Ascending aorta (tissue), 2 donors: ENCODE measurements at regions not wholly inside any gene's neighbourhood (a gene's known extent, or its start where the extent isn't known, plus 50 kb on each side); places are given as distances from the start of the nearest gene placed in this dataset.

ENCODE experiments used
- DNase-seq, 2 donors: peaks; one replicate each; pipeline ENCODE4 v3.0.0-alpha.2; 2019; ENCODE audit warnings: low spot score in 2 of 2
- H3K27ac ChIP-seq, 2 donors: fragments of 200-600 bp; sonication (generic); one replicate each; pipeline ENCODE4 v1.5.1; 2016 to 2017; ENCODE audit warnings: mild to moderate bottlenecking in 1 of 2
- H3K27me3 ChIP-seq: fragments of 200-600 bp; sonication (generic); one replicate; pipeline ENCODE4 v1.5.1; 2017
- H3K36me3 ChIP-seq, 2 donors: fragments of 200-600 bp; sonication (generic); one replicate each; pipeline ENCODE4 v1.5.1; 2016
- H3K4me1 ChIP-seq, 2 donors: fragments of 200-600 bp; sonication (generic); one replicate each; pipeline ENCODE4 v1.5.1; 2016 to 2017; ENCODE audit warnings: mild to moderate bottlenecking in 1 of 2
- H3K4me3 ChIP-seq, 2 donors: fragments of 200-600 bp; sonication (generic); one replicate each; pipeline ENCODE4 v1.5.1; 2016 to 2017; ENCODE audit warnings: mild to moderate bottlenecking in 1 of 2
- H3K9me3 ChIP-seq, 2 donors: fragments of 200-600 bp; sonication (generic); one replicate each; pipeline ENCODE4 v1.5.1; 2016
- intact Hi-C: fragments of 100-400 bp; cut with DNase I; formaldehyde crosslinking; loops from one replicate; pipeline ENCODE4 v1.15.1; 2023
- TF ChIP-seq, protein P1 (sequence below), 3 experiments: fragments of 200-600 bp in 2 of 3; fragments of 450-650 bp in 1 of 3; sonication (generic) in 2 of 3; IDR thresholded peaks; one replicate each; pipeline ENCODE4 v1.5.1; 2016 to 2019; ENCODE audit warnings: antibody characterized with exemption in 3 of 3, mild to moderate bottlenecking in 1 of 3, moderate library complexity in 1 of 3

DNA sequence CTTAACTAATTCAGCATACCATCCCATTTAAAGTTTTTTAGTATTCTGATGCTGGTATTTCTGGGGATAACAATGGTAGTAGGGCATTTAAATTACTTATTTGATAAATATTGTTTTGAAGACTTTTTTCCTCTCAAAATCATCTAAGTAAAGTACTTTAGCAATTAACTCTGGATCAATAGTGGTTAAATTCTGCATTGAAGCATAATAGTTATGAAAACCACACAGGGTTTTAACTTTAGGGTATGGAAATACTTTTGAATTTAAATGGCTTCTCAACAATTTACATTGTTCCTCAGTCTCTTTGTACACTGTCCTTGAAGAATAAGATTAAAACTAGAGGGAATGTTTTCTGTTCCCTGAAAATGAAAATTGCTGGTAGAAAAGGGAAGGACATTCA lies 202.6 kb upstream of the STEAP4 start:
- no peak for DNase-seq
- TF ChIP-seq, protein P1, sequence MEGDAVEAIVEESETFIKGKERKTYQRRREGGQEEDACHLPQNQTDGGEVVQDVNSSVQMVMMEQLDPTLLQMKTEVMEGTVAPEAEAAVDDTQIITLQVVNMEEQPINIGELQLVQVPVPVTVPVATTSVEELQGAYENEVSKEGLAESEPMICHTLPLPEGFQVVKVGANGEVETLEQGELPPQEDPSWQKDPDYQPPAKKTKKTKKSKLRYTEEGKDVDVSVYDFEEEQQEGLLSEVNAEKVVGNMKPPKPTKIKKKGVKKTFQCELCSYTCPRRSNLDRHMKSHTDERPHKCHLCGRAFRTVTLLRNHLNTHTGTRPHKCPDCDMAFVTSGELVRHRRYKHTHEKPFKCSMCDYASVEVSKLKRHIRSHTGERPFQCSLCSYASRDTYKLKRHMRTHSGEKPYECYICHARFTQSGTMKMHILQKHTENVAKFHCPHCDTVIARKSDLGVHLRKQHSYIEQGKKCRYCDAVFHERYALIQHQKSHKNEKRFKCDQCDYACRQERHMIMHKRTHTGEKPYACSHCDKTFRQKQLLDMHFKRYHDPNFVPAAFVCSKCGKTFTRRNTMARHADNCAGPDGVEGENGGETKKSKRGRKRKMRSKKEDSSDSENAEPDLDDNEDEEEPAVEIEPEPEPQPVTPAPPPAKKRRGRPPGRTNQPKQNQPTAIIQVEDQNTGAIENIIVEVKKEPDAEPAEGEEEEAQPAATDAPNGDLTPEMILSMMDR (IDR thresholded peaks at IDR 0.05): no peak
- H3K36me3 ChIP-seq: no peaks in the 10 kb centered on the region
- no peaks in the 10 kb centered on the region for H3K27me3 ChIP-seq
- no peak overlapping the region for H3K4me3 ChIP-seq
- H3K4me1 ChIP-seq: no peaks in the 10 kb centered on the region
- intact Hi-C loops: no loop called here
- no peak overlapping the region for H3K27ac ChIP-seq
- H3K9me3 ChIP-seq: no peaks in the 10 kb centered on the region

DNA sequence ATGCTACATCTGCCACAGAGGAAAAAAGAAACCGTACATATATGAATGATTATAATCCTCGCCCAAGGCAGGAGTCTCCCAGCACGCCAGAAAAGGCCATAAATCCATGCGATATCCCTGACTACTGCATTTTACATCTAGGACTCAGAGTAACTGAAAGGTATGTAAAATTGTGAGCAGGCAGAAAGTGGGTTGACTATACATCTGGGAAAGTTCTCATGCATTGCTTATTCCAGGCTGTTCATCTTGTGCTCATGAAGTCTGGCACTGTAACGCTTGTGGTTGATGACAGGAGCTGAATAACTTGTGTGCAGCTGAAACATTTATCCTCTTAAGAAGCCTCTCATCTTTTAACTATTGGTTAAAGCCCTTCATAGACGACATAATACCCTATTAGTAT lies 193.4 kb upstream of the STEAP4 start:
- H3K27ac ChIP-seq: no peak overlapping the region
- intact Hi-C loops: no loop called here
- H3K36me3 ChIP-seq: no peaks in the 10 kb centered on the region
- no peak overlapping the region for H3K4me3 ChIP-seq
- no peaks in the 10 kb centered on the region for H3K27me3 ChIP-seq
- TF ChIP-seq, protein P1 (IDR thresholded peaks at IDR 0.05): no peak
- H3K9me3 ChIP-seq: no peaks in the 10 kb centered on the region
- DNase-seq: no peak
- H3K4me1 ChIP-seq: no peaks in the 10 kb centered on the region

DNA sequence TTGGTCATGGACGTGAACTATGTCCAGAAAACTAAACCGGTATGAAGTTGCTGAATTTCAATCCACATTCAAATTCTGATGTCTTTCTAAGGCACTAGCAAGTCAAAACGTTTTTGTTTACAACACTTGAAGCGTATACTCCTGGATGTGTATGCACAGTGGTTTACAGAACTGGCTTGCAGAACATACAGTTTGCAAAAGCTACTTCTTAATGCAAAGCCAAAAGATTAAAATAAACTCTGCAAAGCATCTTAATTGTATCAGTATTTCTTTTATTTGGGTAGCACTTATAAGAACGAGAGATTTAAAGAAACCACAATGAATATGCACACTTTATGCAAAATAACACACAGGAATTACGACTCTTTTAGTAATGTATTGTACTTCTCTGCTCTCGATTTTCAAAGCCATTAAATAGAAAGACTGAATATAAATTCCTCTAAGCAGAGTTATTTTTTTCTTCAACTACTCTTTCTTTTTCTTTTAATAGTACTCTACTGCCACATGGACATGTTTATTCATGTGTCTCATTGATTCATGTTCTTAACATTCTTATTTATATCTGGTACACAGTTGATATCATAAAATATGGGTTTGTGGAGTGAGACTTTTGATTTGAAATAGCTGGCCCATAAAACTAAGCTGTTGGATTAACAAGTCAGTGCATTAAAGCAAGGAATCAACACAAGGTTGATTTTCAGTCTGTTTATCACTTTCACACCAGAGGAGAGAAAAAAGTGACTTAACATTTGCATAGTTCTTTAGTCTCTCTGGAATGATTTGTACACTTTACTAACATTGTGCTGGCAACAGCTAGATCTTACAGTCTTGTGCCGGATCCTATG lies 189.4 kb upstream of the STEAP4 start:
- Histone ChIP-seq H3K36me3 (no peaks in the 10 kb centered on the region), H3K9me3 (no peaks in the 10 kb centered on the region), H3K27ac (no peak overlapping the region), H3K27me3 (no peaks in the 10 kb centered on the region), H3K4me3 (no peak overlapping the region), H3K4me1 (no peaks in the 10 kb centered on the region)
- intact Hi-C loops: no loop called here
- TF ChIP-seq, protein P1 (IDR thresholded peaks at IDR 0.05): no peak
- no peak for DNase-seq

DNA sequence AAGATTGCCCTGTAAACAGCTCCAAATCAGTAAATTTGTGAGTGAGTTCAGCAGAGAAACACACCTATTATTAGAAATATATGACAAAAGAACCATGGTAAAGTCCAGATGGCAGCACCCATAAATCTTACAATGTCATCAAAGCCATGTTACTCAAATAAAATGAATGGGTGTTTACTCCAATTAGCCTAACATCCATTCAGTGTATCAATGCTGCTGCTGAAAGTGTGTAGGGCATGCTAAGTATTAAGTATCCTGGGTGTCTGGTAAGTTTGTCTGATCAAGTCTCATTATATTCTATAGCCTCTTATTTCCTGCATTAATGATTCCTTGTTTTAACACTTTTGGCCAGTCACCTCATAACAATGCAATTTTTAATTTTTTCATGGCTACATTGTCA lies 185.5 kb upstream of the STEAP4 start:
- Histone ChIP-seq H3K27ac (no peak overlapping the region), H3K36me3 (no peaks in the 10 kb centered on the region), H3K27me3 (no peaks in the 10 kb centered on the region), H3K9me3 (no peaks in the 10 kb centered on the region), H3K4me3 (no peak overlapping the region), H3K4me1 (no peaks in the 10 kb centered on the region)
- no peak for DNase-seq
- intact Hi-C loops: no loop called here
- TF ChIP-seq, protein P1 (IDR thresholded peaks at IDR 0.05): no peak

DNA sequence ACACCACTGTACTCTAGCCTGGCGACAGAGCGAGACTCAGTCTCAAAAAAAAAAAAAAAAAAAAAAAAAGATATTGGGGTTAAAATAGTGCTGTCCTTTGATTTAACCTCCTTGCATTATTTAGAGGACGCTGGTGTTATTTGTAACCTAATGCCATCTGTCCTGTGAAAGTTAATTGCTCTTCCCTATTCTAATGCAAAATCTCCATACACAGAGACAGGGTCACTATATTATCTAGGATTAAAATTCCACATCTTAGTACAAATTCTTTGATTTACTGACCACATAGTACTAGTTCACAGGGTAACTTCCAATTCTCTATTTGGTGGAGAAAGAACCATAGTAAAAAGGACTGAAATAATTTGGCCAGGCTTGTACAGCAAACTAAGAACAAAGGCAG lies 184.2 kb upstream of the STEAP4 start:
- Histone ChIP-seq H3K4me1 (no peaks in the 10 kb centered on the region), H3K27ac (no peak overlapping the region), H3K27me3 (no peaks in the 10 kb centered on the region), H3K36me3 (no peaks in the 10 kb centered on the region), H3K9me3 (no peaks in the 10 kb centered on the region), H3K4me3 (no peak overlapping the region)
- no peak for DNase-seq
- TF ChIP-seq, protein P1 (IDR thresholded peaks at IDR 0.05): no peak
- intact Hi-C loops: no loop called here
